OCI-LY3 (cell line): ENCODE measurements at regions not wholly inside any gene's neighbourhood (a gene's known extent, or its start where the extent isn't known, plus 50 kb on each side); places are given as distances from the start of the nearest gene placed in this dataset.

Experiments used
- CTCF ChIP-seq: fragments of 200-600, 300-600 bp; sonication (generic); IDR thresholded peaks from 2 replicates; pipeline ENCODE4 v1.5.1; 2014; ENCODE audit warnings: antibody characterized with exemption, low read length, low read depth
- EZH2phosphoT487 ChIP-seq: fragments of 200-600 bp; shearing (Covaris generic); IDR thresholded peaks from 2 replicates; pipeline ENCODE4 v1.6.1; 2018; ENCODE audit warnings: antibody characterized with exemption, mixed run types, low read depth

GRCh38 chr14:49417790-49418189, 168.4 kb downstream of the RPS29 start:
- TF ChIP-seq CTCF (no peak), EZH2phosphoT487 (no peak)
